Right cardiac atrium (tissue), 5 donors: ENCODE measurements at regions not wholly inside any gene's neighbourhood (a gene's known extent, or its start where the extent isn't known, plus 50 kb on each side); places are given as distances from the start of the nearest gene placed in this dataset.

Experiments used
- ATAC-seq, 2 donors: fragments of 200-7000 bp; cut with Tn5 transposase; one replicate each; pipeline versions ENCODE4 v1.8.0 to v1.9.1; 2020; ENCODE audit warnings: moderate library complexity in 2 of 2, mild to moderate bottlenecking in 1 of 2
- DNase-seq, 3 donors: peaks; one replicate each; pipeline ENCODE4 v3.0.0-alpha.2; 2020
- H3K27ac ChIP-seq: one replicate; pipeline ENCODE4 v1.5.1; 2013; ENCODE audit warnings: mild to moderate bottlenecking, low read length, control low read depth, moderate library complexity
- H3K27me3 ChIP-seq: one replicate; pipeline ENCODE4 v1.6.1; 2013; ENCODE audit not compliant: control insufficient read depth, insufficient read depth
- H3K4me1 ChIP-seq: one replicate; pipeline ENCODE4 v1.6.1; 2013; ENCODE audit warnings: low read length; ENCODE audit not compliant: control insufficient read depth, insufficient read depth
- H3K4me3 ChIP-seq: one replicate; pipeline ENCODE4 v1.5.1; 2013; ENCODE audit warnings: low read length, control low read depth
- H3K9me3 ChIP-seq: one replicate; pipeline ENCODE4 v1.6.1; 2013; ENCODE audit warnings: low read length; ENCODE audit not compliant: control insufficient read depth
- WGBS: extraction: QIAGEN DNeasy Blood & Tissue Kit; methylation state at CpG from one replicate; pipeline ENCODE4 v1.1.7; 2013; 5-methylcytosine and 5-hydroxymethylcytosine counted together
- intact Hi-C, 4 donors: fragments of 100-400 bp; cut with DNase I; formaldehyde crosslinking; loops; one replicate each; pipeline versions ENCODE4 v1.11.0 to v1.14.0; 2022 to 2023
- donor health status: healthy with polysubstance abuse.
- donor health status: DM: no; HTN: yes; CAD: no.
- donor health status: DM: no; HTN: no; CAD: no.
- donor health status: DM: no; HTN: yes; CAD: no; lungs with severe emphysema.
- donor health status: DM: yes; HTN: yes; CAD: no.

DNA sequence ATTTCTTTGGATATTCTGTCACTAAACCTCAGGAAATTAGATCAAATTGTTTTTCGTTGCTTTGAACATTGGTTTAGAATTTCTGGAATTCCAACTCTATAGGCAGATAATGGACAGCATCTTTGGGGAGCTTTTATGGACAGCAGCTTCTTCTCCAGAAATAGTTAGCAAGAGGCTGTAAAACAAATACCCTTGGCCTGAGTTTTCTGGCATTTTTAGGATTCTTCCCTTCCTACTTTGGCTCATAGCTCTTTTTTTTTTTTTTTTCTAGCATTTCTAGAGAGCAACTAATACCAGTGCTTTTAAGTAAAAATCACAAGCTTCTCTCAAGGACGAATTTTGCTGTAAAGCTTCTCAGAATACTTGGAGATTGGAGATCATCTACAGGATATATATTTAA is 169.8 kb upstream of the SPRY2 start:
- Histone ChIP-seq H3K27ac (no peak overlapping the region), H3K27me3 (no peaks in the 10 kb centered on the region), H3K4me1 (no peaks in the 10 kb centered on the region), H3K4me3 (no peak overlapping the region), H3K9me3 (no peaks in the 10 kb centered on the region)
- intact Hi-C loops, result no loop called here
- DNase-seq (no peak), ATAC-seq (no peak)
- WGBS, result 68% methylated on average over 2 of the region's 2 CpGs

DNA sequence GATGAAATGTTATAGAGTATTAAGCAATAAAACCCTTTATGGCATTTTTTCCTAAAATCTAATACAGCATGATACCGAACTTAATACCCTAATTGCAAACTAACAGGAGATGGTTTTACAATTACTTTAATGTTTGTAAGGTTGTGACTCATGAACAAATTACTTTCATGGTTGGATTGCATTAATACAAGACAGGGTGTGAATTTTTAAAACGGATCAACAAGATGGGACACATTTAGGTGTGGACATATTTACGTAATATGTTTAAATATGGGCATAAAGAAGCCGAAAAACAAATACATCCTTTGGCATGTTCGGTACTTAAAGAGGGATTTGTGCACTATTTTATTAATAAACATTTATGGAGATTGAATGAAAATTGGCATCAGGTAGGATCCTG is 168.3 kb upstream of the SPRY2 start:
- DNase-seq, result no peak
- intact Hi-C loops, result no loop called here
- H3K27me3 ChIP-seq, result no peaks in the 10 kb centered on the region
- no peaks in the 10 kb centered on the region for H3K9me3 ChIP-seq
- no peak overlapping the region for H3K27ac ChIP-seq
- H3K4me3 ChIP-seq, result no peak overlapping the region
- H3K4me1 ChIP-seq, result no peaks in the 10 kb centered on the region
- 89% methylated on average over 5 of the region's 5 CpGs for WGBS
- no peak for ATAC-seq

DNA sequence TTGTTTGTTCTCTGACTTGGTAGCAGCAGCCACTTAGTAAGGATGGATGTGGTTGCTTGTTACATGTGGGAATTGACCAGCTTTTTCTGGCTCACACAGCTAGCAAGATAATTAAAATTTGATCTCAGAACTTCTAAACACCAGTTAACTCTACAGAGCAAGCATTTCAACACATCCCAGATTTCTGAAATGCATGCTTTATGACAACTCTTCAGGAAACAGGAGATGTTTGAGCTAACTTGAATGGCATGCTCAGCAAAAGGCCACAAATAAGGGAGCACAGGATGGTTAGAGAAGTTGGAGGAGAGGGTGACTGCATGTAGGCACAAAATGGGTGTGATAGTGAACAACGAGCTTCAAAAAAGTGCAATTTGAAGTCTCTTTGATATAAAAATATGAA is 167.1 kb upstream of the SPRY2 start:
- Histone ChIP-seq H3K9me3 (no peaks in the 10 kb centered on the region), H3K27ac (no peak overlapping the region), H3K27me3 (no peaks in the 10 kb centered on the region), H3K4me1 (no peaks in the 10 kb centered on the region), H3K4me3 (no peak overlapping the region)
- intact Hi-C loops, result no loop called here
- WGBS, result 59% methylated on average over 1 of the region's 1 CpG
- ATAC-seq (no peak), DNase-seq (no peak)

DNA sequence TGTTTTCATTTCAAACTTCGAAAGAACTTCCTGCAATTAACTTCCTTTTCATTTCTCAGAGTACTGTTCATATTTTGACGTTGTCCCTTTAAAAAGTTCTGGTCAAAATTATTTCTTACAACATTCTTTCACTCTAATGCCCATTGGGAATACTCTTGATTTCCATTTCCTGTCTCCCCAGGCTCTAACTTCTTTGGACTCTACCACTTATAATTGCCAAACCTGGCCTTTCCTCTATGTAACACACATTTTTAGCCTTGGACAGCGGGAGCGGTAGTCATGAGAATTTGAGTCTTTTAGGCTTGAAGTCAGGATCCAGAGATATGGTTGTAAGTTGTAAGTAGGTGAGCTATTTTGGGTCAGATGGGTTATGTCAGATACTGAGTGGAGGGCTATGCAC is 163.5 kb upstream of the SPRY2 start:
- no peak for DNase-seq
- H3K4me1 ChIP-seq, result peaks cover 2% of the 10 kb centered on the region
- ATAC-seq, result peak; percentile 70 to 75
- intact Hi-C loops, result no loop called here
- no peak overlapping the region for H3K27ac ChIP-seq
- H3K27me3 ChIP-seq, result no peaks in the 10 kb centered on the region
- H3K9me3 ChIP-seq, result no peaks in the 10 kb centered on the region
- WGBS, result 47% methylated on average over 4 of the region's 4 CpGs
- H3K4me3 ChIP-seq, result no peak overlapping the region

DNA sequence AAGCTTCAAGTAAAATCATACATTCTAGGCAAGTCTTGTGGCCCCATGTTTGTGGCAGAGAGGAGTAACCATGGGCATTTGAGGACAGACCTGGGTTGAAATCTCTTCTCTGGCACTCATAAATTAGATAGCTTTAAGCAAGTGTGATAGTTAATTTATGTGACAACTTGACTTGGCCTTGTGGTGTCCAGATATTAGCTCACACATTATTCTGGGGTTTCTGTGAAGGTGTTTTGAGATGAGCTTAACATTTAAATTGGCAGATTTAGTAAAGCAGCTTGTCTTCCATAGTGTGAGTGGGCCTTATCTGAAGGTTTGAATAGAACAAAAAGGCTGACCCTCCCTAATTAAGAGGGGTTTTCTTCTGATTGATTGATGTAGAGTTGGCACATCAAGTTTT is 161.4 kb upstream of the SPRY2 start:
- Histone ChIP-seq H3K27me3 (no peaks in the 10 kb centered on the region), H3K4me3 (no peak overlapping the region), H3K4me1 (peaks cover 2% of the 10 kb centered on the region), H3K9me3 (no peaks in the 10 kb centered on the region), H3K27ac (no peak overlapping the region)
- DNase-seq (no peak), ATAC-seq (peak in 1 of 2 donors; percentile 55)
- intact Hi-C loops, result no loop called here

DNA sequence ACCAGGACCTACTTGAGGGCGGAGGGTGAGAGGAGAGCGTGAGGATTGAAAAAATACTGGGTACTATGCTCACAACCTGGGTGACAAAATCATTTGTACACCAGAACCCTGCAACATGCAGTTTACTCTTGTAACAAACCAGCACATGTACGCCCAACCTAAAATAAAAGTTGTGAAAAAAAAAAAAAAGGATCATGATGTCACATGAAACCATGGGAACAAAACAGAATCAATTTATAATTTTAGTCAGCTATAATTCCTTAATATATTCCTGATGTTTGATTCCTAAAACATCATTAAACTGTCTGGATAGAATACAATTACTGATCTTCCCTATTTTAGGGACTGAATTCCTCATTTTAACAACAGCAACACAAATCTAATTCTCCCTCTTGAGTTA is 160.6 kb upstream of the SPRY2 start:
- Histone ChIP-seq H3K4me3 (no peak overlapping the region), H3K27me3 (no peaks in the 10 kb centered on the region), H3K4me1 (peaks cover 2% of the 10 kb centered on the region), H3K27ac (no peak overlapping the region), H3K9me3 (no peaks in the 10 kb centered on the region)
- no peak for DNase-seq
- ATAC-seq, result no peak
- intact Hi-C loops, result no loop called here
- WGBS, result 88% methylated on average over 3 of the region's 3 CpGs

DNA sequence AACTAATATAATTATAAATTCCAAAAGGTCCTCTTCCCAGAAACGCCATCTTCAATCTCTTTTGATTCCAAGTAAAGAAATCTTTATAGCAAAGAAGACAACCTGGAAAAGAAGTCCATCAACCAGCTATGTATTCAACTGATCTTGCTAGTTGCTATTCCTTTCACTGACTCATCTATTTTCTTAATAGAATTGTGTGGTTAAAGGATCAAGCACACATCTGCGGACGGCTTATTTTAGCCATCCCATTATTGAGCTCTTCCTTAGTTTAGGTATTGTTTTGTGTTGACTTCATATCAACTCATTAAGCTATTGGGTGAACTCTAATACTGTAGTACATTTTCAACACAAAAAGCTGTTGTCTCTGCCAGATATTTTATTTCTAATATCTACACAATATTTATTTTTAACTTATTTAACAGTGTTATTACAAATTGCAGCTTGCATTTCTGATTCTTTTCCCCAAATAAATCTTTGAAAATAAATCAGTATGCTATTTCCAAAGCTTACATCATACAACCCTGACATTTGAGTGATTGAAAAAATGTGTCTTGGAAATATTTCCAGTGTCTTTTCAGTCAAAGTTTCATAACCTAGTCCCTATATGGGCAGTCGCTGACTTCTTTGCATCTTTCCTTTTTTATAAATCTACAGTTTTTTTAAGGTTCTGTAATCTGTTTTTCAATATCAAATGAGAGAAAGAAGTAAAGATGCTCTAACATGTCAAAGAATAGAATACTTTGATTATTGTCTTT is 158.8 kb upstream of the SPRY2 start:
- no peak for DNase-seq
- no peak for ATAC-seq
- Histone ChIP-seq H3K9me3 (no peaks in the 10 kb centered on the region), H3K4me3 (no peak overlapping the region), H3K4me1 (peaks cover 2% of the 10 kb centered on the region), H3K27me3 (no peaks in the 10 kb centered on the region), H3K27ac (no peak overlapping the region)
- intact Hi-C loops, result no loop called here
- WGBS, result 70% methylated on average over 4 of the region's 4 CpGs

DNA sequence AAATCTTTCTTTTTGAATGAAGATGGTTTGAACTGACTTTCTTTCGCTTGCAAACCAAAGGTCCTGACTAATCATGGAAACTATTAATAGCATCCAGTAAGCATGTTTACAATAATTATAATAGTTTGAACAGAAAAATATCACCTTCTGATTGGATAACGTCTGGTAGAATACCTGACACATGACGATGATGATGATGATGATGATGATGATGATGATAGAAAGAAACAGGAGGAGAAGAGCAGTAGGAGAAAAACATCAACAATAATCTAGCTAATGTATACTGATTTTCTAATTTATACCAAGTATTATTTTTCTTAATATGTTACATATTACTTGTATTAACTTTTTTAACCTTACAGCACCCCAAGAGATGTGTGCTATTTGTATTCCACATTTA is 157.5 kb upstream of the SPRY2 start:
- ATAC-seq (no peak), DNase-seq (no peak)
- WGBS, result 84% methylated on average over 3 of the region's 3 CpGs
- no peaks in the 10 kb centered on the region for H3K27me3 ChIP-seq
- H3K4me1 ChIP-seq, result peaks cover 2% of the 10 kb centered on the region
- H3K9me3 ChIP-seq, result no peaks in the 10 kb centered on the region
- intact Hi-C loops, result no loop called here
- H3K27ac ChIP-seq, result no peak overlapping the region
- no peak overlapping the region for H3K4me3 ChIP-seq

DNA sequence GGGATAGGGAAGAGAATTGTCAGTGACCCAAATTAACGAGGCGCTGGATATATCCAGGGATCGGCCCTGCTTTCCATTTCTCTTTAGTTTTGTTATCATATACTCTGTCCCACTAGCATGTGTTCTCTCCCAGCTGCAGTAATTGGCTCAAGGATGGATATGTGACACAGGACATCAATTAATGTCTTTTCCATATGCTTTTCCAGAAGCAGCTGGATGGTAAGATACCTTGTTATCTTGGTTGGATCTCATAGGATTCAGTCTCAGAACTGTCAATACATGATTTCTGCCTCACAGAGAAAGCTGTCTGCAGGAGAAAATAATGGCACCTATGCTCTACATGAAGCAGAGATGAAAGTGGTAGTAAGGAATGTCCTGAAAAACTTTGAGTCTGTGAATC is 157.1 kb upstream of the SPRY2 start:
- no peak overlapping the region for H3K27ac ChIP-seq
- no peaks in the 10 kb centered on the region for H3K9me3 ChIP-seq
- intact Hi-C loops, result no loop called here
- ATAC-seq, result no peak
- H3K4me1 ChIP-seq, result peaks cover 2% of the 10 kb centered on the region
- H3K4me3 ChIP-seq, result no peak overlapping the region
- DNase-seq, result no peak
- WGBS, result 75% methylated on average over 3 of the region's 3 CpGs
- H3K27me3 ChIP-seq, result no peaks in the 10 kb centered on the region

DNA sequence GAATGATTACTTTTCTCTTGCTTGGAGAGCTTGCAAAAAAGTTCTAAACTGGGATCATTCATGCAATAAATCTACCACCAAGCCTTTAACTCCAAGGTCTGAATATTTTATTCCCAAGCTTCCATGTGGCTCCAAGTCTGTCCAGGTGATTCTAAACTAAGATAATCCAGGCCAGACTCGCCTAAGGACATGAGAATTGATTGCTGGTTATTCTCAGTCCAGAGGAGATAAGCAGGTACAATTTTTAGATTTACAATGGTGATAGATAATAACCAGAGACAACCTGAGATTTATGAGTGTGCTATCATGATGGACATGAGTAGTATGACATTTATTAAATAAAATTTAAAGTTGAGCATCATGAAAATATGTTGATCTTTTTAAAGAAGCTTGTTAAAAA is 156.5 kb upstream of the SPRY2 start:
- Histone ChIP-seq H3K9me3 (no peaks in the 10 kb centered on the region), H3K4me1 (peaks cover 2% of the 10 kb centered on the region), H3K27me3 (no peaks in the 10 kb centered on the region), H3K27ac (no peak overlapping the region), H3K4me3 (no peak overlapping the region)
- ATAC-seq, result no peak
- intact Hi-C loops, result no loop called here
- DNase-seq, result no peak
- 67% methylated on average over 1 of the region's 1 CpG for WGBS

DNA sequence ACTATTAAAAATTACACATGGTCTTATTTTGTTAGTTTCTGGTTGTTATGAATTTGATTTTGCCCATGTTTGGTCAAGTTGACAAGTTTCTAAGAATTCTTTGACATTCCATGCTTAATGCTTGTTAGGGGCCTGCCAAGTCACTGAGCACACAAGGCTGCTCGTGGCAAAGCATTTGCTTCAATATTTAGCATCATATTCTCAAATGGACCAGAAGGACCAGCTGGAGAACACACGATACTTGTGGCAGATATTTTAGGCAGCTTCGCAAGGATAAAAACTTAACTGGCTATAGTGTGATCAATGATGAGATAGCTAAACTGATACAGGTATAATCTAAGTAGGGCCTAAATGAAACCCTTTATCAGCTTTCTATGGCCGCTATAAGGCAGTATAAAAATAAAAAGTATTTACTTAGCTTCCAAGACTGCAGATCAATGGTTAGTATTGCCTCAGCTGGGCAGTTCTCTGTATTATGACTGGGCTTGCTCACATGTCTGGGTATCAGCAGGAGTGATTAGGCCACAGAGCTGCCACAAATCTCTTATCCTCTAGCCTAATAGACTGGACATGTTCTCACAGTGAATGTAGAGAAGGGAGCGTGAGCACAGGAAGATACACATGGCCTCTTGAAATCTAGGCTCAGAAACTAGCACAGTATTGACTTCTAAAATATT is 155.9 kb upstream of the SPRY2 start:
- H3K4me3 ChIP-seq, result no peak overlapping the region
- DNase-seq (no peak), ATAC-seq (no peak)
- 71% methylated on average over 5 of the region's 5 CpGs for WGBS
- H3K27ac ChIP-seq, result no peak overlapping the region
- H3K4me1 ChIP-seq, result peaks cover 2% of the 10 kb centered on the region
- no peaks in the 10 kb centered on the region for H3K27me3 ChIP-seq
- intact Hi-C loops, result no loop called here
- H3K9me3 ChIP-seq, result no peaks in the 10 kb centered on the region
